IMR-90 (cell line): ENCODE measurements at regions not wholly inside any gene's neighbourhood (a gene's known extent, or its start where the extent isn't known, plus 50 kb on each side); places are given as distances from the start of the nearest gene placed in this dataset.

Experiments used
- ATAC-seq: fragments of 200-7000 bp; cut with Tn5 transposase; 2 replicates; pipeline ENCODE4 v1.9.1; 2020; ENCODE audit warnings: low read depth, mild to moderate bottlenecking, moderate library complexity
- BruUV-seq: library from RNA; stranded (reverse); fragments of 400-500 nt; replicated peaks from 2 replicates; lab custom pipeline; 2021; lab: Mats Ljungman, UMichigan
- CTCF ChIA-PET: fragments of 300-600 bp; formaldehyde crosslinking; extraction: SDS; loops from one replicate; lab custom pipeline; 2021; ENCODE audit warnings: antibody characterized with exemption; lab: Yijun Ruan, JAX
- POLR2A ChIA-PET: fragments of 300-600 bp; sonication (Branson Sonifier 250); formaldehyde crosslinking; loops from one replicate; lab custom pipeline; 2022; ENCODE audit warnings: antibody characterized with exemption; ENCODE audit not compliant: unreplicated experiment; lab: Charles Lee
- DNase-seq: peaks from one replicate; pipeline ENCODE4 v3.0.0; 2013
- H2AFZ ChIP-seq: replicated peaks from 2 replicates; pipeline ENCODE3; 2013; ENCODE audit warnings: low read length, mild to moderate bottlenecking; ENCODE audit not compliant: poor library complexity
- H2AK5ac ChIP-seq: 2 replicates; pipeline ENCODE4 v1.6.1; 2013; ENCODE audit warnings: low read depth, low read length, inconsistent platforms
- H2AK9ac ChIP-seq: replicated peaks from 2 replicates; pipeline ENCODE3; 2013; ENCODE audit warnings: mild to moderate bottlenecking, low read depth, low read length, moderate library complexity; ENCODE audit not compliant: poor library complexity
- H2BK120ac ChIP-seq: 2 replicates; pipeline ENCODE4 v1.6.1; 2013; ENCODE audit warnings: low read depth, low read length, inconsistent platforms
- H2BK15ac ChIP-seq: 3 replicates; pipeline ENCODE4 v1.6.1; 2013; ENCODE audit warnings: low read depth, low read length, inconsistent platforms
- H2BK20ac ChIP-seq: 2 replicates; pipeline ENCODE4 v1.6.1; 2013; ENCODE audit warnings: low read depth, mild to moderate bottlenecking, inconsistent platforms, low read length, moderate library complexity
- H2BK5ac ChIP-seq: 2 replicates; pipeline ENCODE4 v1.6.1; 2013; ENCODE audit warnings: mild to moderate bottlenecking, low read depth, low read length, inconsistent platforms; ENCODE audit not compliant: poor library complexity, severe bottlenecking
- H3K14ac ChIP-seq: replicated peaks from 2 replicates; pipeline ENCODE4 v1.6.1; 2013; ENCODE audit warnings: low read depth, low read length, inconsistent platforms
- H3K18ac ChIP-seq: 2 replicates; pipeline ENCODE4 v1.6.1; 2013; ENCODE audit warnings: low read depth, low read length, control low read depth
- H3K23ac ChIP-seq: 2 replicates; pipeline ENCODE4 v1.6.1; 2013; ENCODE audit warnings: low read depth, low read length, inconsistent platforms
- H3K27ac ChIP-seq: 2 replicates; pipeline ENCODE4 v1.5.1; 2013; ENCODE audit warnings: mild to moderate bottlenecking, control low read depth, low read length; ENCODE audit not compliant: insufficient read depth
- H3K27me3 ChIP-seq: 2 replicates; pipeline ENCODE4 v1.6.1; 2013; ENCODE audit warnings: low read length; ENCODE audit not compliant: control insufficient read depth, insufficient read depth
- H3K36me3 ChIP-seq: 2 replicates; pipeline ENCODE4 v1.6.1; 2013; ENCODE audit warnings: low read length, mixed read lengths; ENCODE audit not compliant: control insufficient read depth, insufficient read depth
- H3K4ac ChIP-seq: 2 replicates; pipeline ENCODE4 v1.6.1; 2013; ENCODE audit warnings: low read depth, low read length, inconsistent platforms
- H3K4me1 ChIP-seq: 2 replicates; pipeline ENCODE4 v1.6.1; 2013; ENCODE audit warnings: low read length, mixed read lengths; ENCODE audit not compliant: control insufficient read depth, insufficient read depth
- H3K4me2 ChIP-seq: 2 replicates; pipeline ENCODE4 v1.6.1; 2013; ENCODE audit warnings: low read depth, mild to moderate bottlenecking, control low read depth, low read length, moderate library complexity
- H3K4me3 ChIP-seq: 2 replicates; pipeline ENCODE4 v1.5.1; 2013; ENCODE audit warnings: low read depth, mild to moderate bottlenecking, control low read depth, low read length, moderate library complexity; ENCODE audit not compliant: insufficient read depth
- H3K56ac ChIP-seq: 2 replicates; pipeline ENCODE4 v1.6.1; 2013; ENCODE audit warnings: low read length, inconsistent platforms; ENCODE audit not compliant: insufficient read depth; ENCODE audit errors: extremely low read depth
- H3K79me1 ChIP-seq, 2 experiments: 2 replicates each; pipeline ENCODE4 v1.6.1; 2013; ENCODE audit warnings: low read length in 2 of 2, inconsistent platforms in 1 of 2, low read depth in 1 of 2
- H3K9ac ChIP-seq: 2 replicates; pipeline ENCODE4 v1.6.1; 2013; ENCODE audit warnings: low read depth, low read length, control low read depth
- H3K9me1 ChIP-seq: 2 replicates; pipeline ENCODE4 v1.6.1; 2013; ENCODE audit warnings: low read length, inconsistent platforms; ENCODE audit not compliant: insufficient read depth
- H3K9me3 ChIP-seq: 2 replicates; pipeline ENCODE4 v1.6.1; 2013; ENCODE audit warnings: low read length; ENCODE audit not compliant: control insufficient read depth, insufficient read depth
- H4K20me1 ChIP-seq: 2 replicates; pipeline ENCODE4 v1.6.1; 2013; ENCODE audit warnings: low read length, inconsistent platforms; ENCODE audit not compliant: insufficient read depth
- H4K5ac ChIP-seq: 2 replicates; pipeline ENCODE4 v1.6.1; 2013; ENCODE audit warnings: mild to moderate bottlenecking, low read depth, low read length, control low read depth
- H4K8ac ChIP-seq, 2 experiments: 2 replicates each; pipeline ENCODE4 v1.6.1; 2013; ENCODE audit warnings: low read depth in 2 of 2, low read length in 2 of 2, control low read depth in 1 of 2, inconsistent platforms in 1 of 2
- H4K91ac ChIP-seq: 2 replicates; pipeline ENCODE4 v1.6.1; 2013; ENCODE audit warnings: low read depth, low read length, inconsistent platforms; ENCODE audit not compliant: insufficient read depth
- BHLHE40 ChIP-seq: fragments of 150-350 bp; IDR thresholded peaks from 2 replicates; pipeline ENCODE4 v1.6.1; 2016; ENCODE audit warnings: mild to moderate bottlenecking, low read depth, low read length
- CEBPB ChIP-seq: IDR thresholded peaks from 2 replicates; pipeline ENCODE4 v1.6.1; 2012; ENCODE audit warnings: low read depth, low read length, improper control_type of control experiment
- FOS ChIP-seq: fragments of 150-350 bp; IDR thresholded peaks from 2 replicates; pipeline ENCODE4 v1.6.1; 2016; ENCODE audit warnings: low read depth, low read length
- MAZ ChIP-seq: IDR thresholded peaks from 2 replicates; pipeline ENCODE4 v1.6.1; 2012; ENCODE audit warnings: low read depth, mild to moderate bottlenecking, low read length, improper control_type of control experiment, moderate library complexity, borderline replicate concordance
- NFE2L2 ChIP-seq: fragments of 150-350 bp; IDR thresholded peaks from 2 replicates; pipeline ENCODE4 v1.6.1; 2016; ENCODE audit warnings: low read depth, mild to moderate bottlenecking, low read length
- POLR2A ChIP-seq: IDR thresholded peaks from 2 replicates; pipeline ENCODE4 v1.6.1; 2012; ENCODE audit warnings: mild to moderate bottlenecking, low read depth, low read length
- RAD21 ChIP-seq: IDR thresholded peaks from 2 replicates; pipeline ENCODE4 v1.6.1; 2012; ENCODE audit warnings: low read length, improper control_type of control experiment
- RFX5 ChIP-seq: IDR thresholded peaks from 2 replicates; pipeline ENCODE4 v1.8.0; 2012; ENCODE audit warnings: low read depth, mild to moderate bottlenecking, low read length, moderate library complexity
- SMC3 ChIP-seq: fragments of 150-350 bp; IDR thresholded peaks from 2 replicates; pipeline ENCODE4 v1.6.1; 2016; ENCODE audit warnings: low read depth, mild to moderate bottlenecking, antibody characterized with exemption, low read length, moderate library complexity
- WGBS, 2 experiments: methylation state at CpG; one replicate each; pipeline versions ENCODE4 v1.1.5 to v1.1.7; 2013; ENCODE audit warnings: missing lambda C conversion rate in 2 of 2; ENCODE audit not compliant: insufficient read length in 1 of 2; ENCODE audit errors: extremely low coverage in 2 of 2; 5-methylcytosine and 5-hydroxymethylcytosine counted together
- dilution Hi-C: fragments of 300-500 bp; cut with HindIII; formaldehyde crosslinking; loops from one replicate; pipeline ENCODE4 v1.14.3; 2018; ENCODE audit warnings: low sequenced_read_pairs; ENCODE audit not compliant: unreplicated experiment
- in situ Hi-C: fragments of 300-500 bp; cut with MboI; formaldehyde crosslinking; loops from 3 replicates; pipeline ENCODE4 v1.14.3; 2019; ENCODE audit warnings: low sequenced_read_pairs, inconsistent platforms, mixed read lengths
- intact Hi-C: fragments of 100-400 bp; cut with micrococcal nuclease; formaldehyde crosslinking; loops from 2 replicates; pipeline ENCODE4 v1.10.0; 2022
- TF ChIP-seq, protein P1 (sequence below): fragments of 150-350 bp; IDR thresholded peaks from 2 replicates; pipeline ENCODE4 v1.6.1; 2016; ENCODE audit warnings: low read depth, mild to moderate bottlenecking, low read length, moderate library complexity, borderline replicate concordance
- TF ChIP-seq, protein P2 (sequence below): fragments of 150-350 bp; IDR thresholded peaks from 2 replicates; pipeline ENCODE4 v1.6.1; 2017; ENCODE audit warnings: mild to moderate bottlenecking, antibody characterized with exemption, low read length, low read depth
- TF ChIP-seq, protein P3 (sequence below): conservative IDR thresholded peaks from 2 replicates; pipeline ENCODE4 v1.5.1; 2012; ENCODE audit warnings: mild to moderate bottlenecking, low read depth, low read length, improper control_type of control experiment

DNA sequence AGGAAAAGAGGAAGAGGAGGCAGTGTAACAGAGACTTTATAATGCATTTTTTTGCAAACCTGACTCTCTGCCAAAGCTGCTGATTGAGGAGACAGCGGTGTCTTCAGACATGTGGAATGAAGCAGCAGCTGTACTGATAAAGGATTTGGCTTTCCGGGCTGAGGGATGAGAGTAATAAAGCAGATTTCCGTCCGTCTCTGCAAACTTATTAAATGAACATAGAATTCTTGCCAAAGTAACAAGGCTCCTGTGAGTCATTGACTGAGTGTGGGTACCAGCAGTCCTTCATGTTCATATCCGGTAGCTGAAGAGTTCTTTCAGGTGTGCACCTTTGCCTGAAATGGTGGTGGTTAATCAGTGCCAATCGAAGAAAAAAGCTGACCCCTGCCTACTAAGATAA is 112.6 kb downstream of the LIG4 start:
- no peak overlapping the region for H3K4me3 ChIP-seq
- no peak overlapping the region for H4K8ac ChIP-seq
- no CpG with 5 or more reads among the region's 6 CpGs for WGBS, 2 experiments
- H3K9me1 ChIP-seq, result no peaks in the 10 kb centered on the region
- H2AK5ac ChIP-seq, result no peak overlapping the region
- no peak overlapping the region for H4K91ac ChIP-seq
- no peaks in the 10 kb centered on the region for H4K20me1 ChIP-seq
- DNase-seq, result no peak
- no peak overlapping the region for H2BK15ac ChIP-seq
- no peak overlapping the region for H4K5ac ChIP-seq
- CTCF ChIA-PET, result no interaction called here
- no peak for TF ChIP-seq FOS
- TF ChIP-seq NFE2L2, result no peak
- TF ChIP-seq, protein P1, sequence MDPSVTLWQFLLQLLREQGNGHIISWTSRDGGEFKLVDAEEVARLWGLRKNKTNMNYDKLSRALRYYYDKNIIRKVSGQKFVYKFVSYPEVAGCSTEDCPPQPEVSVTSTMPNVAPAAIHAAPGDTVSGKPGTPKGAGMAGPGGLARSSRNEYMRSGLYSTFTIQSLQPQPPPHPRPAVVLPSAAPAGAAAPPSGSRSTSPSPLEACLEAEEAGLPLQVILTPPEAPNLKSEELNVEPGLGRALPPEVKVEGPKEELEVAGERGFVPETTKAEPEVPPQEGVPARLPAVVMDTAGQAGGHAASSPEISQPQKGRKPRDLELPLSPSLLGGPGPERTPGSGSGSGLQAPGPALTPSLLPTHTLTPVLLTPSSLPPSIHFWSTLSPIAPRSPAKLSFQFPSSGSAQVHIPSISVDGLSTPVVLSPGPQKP, result no peak
- TF ChIP-seq POLR2A, result no peak
- no peak for TF ChIP-seq CEBPB
- TF ChIP-seq MAZ, result no peak
- TF ChIP-seq, protein P2, sequence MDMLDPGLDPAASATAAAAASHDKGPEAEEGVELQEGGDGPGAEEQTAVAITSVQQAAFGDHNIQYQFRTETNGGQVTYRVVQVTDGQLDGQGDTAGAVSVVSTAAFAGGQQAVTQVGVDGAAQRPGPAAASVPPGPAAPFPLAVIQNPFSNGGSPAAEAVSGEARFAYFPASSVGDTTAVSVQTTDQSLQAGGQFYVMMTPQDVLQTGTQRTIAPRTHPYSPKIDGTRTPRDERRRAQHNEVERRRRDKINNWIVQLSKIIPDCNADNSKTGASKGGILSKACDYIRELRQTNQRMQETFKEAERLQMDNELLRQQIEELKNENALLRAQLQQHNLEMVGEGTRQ, result no peak
- TF ChIP-seq BHLHE40, result no peak
- no peak for TF ChIP-seq RAD21
- TF ChIP-seq SMC3, result no peak
- TF ChIP-seq RFX5, result no peak
- TF ChIP-seq, protein P3, sequence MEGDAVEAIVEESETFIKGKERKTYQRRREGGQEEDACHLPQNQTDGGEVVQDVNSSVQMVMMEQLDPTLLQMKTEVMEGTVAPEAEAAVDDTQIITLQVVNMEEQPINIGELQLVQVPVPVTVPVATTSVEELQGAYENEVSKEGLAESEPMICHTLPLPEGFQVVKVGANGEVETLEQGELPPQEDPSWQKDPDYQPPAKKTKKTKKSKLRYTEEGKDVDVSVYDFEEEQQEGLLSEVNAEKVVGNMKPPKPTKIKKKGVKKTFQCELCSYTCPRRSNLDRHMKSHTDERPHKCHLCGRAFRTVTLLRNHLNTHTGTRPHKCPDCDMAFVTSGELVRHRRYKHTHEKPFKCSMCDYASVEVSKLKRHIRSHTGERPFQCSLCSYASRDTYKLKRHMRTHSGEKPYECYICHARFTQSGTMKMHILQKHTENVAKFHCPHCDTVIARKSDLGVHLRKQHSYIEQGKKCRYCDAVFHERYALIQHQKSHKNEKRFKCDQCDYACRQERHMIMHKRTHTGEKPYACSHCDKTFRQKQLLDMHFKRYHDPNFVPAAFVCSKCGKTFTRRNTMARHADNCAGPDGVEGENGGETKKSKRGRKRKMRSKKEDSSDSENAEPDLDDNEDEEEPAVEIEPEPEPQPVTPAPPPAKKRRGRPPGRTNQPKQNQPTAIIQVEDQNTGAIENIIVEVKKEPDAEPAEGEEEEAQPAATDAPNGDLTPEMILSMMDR, result no peak
- H3K4me2 ChIP-seq, result no peak overlapping the region
- H3K4ac ChIP-seq, result no peak overlapping the region
- no peak overlapping the region for H3K27ac ChIP-seq
- H3K56ac ChIP-seq, result no peak overlapping the region
- intact Hi-C loops, result no loop called here
- H2AFZ ChIP-seq, result no peak overlapping the region
- H2BK5ac ChIP-seq, result no peak overlapping the region
- H3K4me1 ChIP-seq, result no peaks in the 10 kb centered on the region
- H3K79me1 ChIP-seq, result no peaks in the 10 kb centered on the region
- in situ Hi-C loops, result no loop called here
- H3K14ac ChIP-seq, result no peak overlapping the region
- no peaks in the 10 kb centered on the region for H3K9me3 ChIP-seq
- BruUV-seq, result no TSS peak
- no peak overlapping the region for H2AK9ac ChIP-seq
- H3K27me3 ChIP-seq, result peaks cover 20% of the 10 kb centered on the region
- H2BK120ac ChIP-seq, result no peak overlapping the region
- H3K36me3 ChIP-seq, result no peaks in the 10 kb centered on the region
- ATAC-seq, result no peak
- H3K23ac ChIP-seq, result no peak overlapping the region
- H3K9ac ChIP-seq, result no peak overlapping the region
- POLR2A ChIA-PET, result no interaction called here
- H2BK20ac ChIP-seq, result no peak overlapping the region
- H3K18ac ChIP-seq, result no peak overlapping the region
- dilution Hi-C loops, result no loop called here
